HG02678 (cell line): ENCODE measurements at regions not wholly inside any gene's neighbourhood (a gene's known extent, or its start where the extent isn't known, plus 50 kb on each side); places are given as distances from the start of the nearest gene placed in this dataset.
"Not testable (repeated sequence)": the region's sequence is repeated elsewhere in the genome, so short reads cannot be mapped to it uniquely, and the experiment has no call there.

Source experiments
- ATAC-seq: cut with Tn5 transposase; IDR thresholded peaks from one replicate; pipeline ENCODE4 v1.9.1; 2021; ENCODE audit warnings: mild to moderate bottlenecking, moderate library complexity; ENCODE audit not compliant: unreplicated experiment

- ATAC-seq: no peak
Observed at GRCh38 chr2:8438996-8439395, 242.9 kb upstream of the ID2 start.

- ATAC-seq: no peak
Observed at GRCh38 chr2:8440029-8440778, 241.7 kb upstream of the ID2 start.

- no peak for ATAC-seq
Observed at GRCh38 chr2:8441371-8441770, 240.5 kb upstream of the ID2 start.

GRCh38 chr2:8441986-8442385, 239.9 kb upstream of the ID2 start:
- peak; percentile 82 for ATAC-seq

- ATAC-seq: no peak
Observed at GRCh38 chr2:8442833-8443486, 238.9 kb upstream of the ID2 start.

- no peak for ATAC-seq
Observed at GRCh38 chr2:8445580-8445979, 236.3 kb upstream of the ID2 start.

GRCh38 chr2:8446751-8447150, 235.1 kb upstream of the ID2 start:
- ATAC-seq: not testable (repeated sequence)

- no peak for ATAC-seq
Observed at GRCh38 chr2:8447610-8448221, 234.1 kb upstream of the ID2 start.

- no peak for ATAC-seq
Observed at GRCh38 chr2:8448824-8449556, 232.9 kb upstream of the ID2 start.

GRCh38 chr2:8451273-8451672, 230.6 kb upstream of the ID2 start:
- no peak for ATAC-seq

- no peak for ATAC-seq
Observed at GRCh38 chr2:8452296-8452695, 229.6 kb upstream of the ID2 start.

- ATAC-seq: no peak
Observed at GRCh38 chr2:8452979-8453903, 228.6 kb upstream of the ID2 start.

- ATAC-seq: no peak
Observed at GRCh38 chr2:8453904-8454302, 228.0 kb upstream of the ID2 start.

- ATAC-seq: no peak
Observed at GRCh38 chr2:8454797-8455196, 227.1 kb upstream of the ID2 start.

- ATAC-seq: no peak
Observed at GRCh38 chr2:8455236-8456150, 226.4 kb upstream of the ID2 start.

GRCh38 chr2:8456151-8457091, 225.4 kb upstream of the ID2 start:
- peak; percentile 62 for ATAC-seq

- ATAC-seq: no peak
Observed at GRCh38 chr2:8457092-8457481, 224.8 kb upstream of the ID2 start.
